ENCODE measurements at regions not wholly inside any gene's neighbourhood (a gene's known extent, or its start where the extent isn't known, plus 50 kb on each side); places are given as distances from the start of the nearest gene placed in this dataset.

GRCh38 chr15:39397883-39398282, 183.0 kb upstream of the THBS1 start:
- Mint-ChIP-seq H3K27me3 (ENCODE audit: unreplicated experiment) (no peaks in the 10 kb centered on the region), H3K27ac (ENCODE audit: unreplicated experiment) (no peak overlapping the region), H3K4me1 (ENCODE audit: unreplicated experiment) (peaks cover 9% of the 10 kb centered on the region), H3K9me3 (ENCODE audit: unreplicated experiment) (no peaks in the 10 kb centered on the region), H3K36me3 (ENCODE audit: unreplicated experiment) (no peaks in the 10 kb centered on the region), H3K4me3 (ENCODE audit: unreplicated experiment) (no peak overlapping the region)
- no peak for TF ChIP-seq CTCF (IDR thresholded peaks at IDR 0.05)
- DNase-seq (ENCODE audit: extremely low spot score, unreplicated experiment) = no peak

- Mint-ChIP-seq H3K4me1 (ENCODE audit: unreplicated experiment) (peaks cover 25% of the 10 kb centered on the region), H3K27me3 (ENCODE audit: unreplicated experiment) (no peaks in the 10 kb centered on the region), H3K27ac (ENCODE audit: unreplicated experiment) (no peak overlapping the region), H3K36me3 (ENCODE audit: unreplicated experiment) (no peaks in the 10 kb centered on the region), H3K9me3 (ENCODE audit: unreplicated experiment) (no peaks in the 10 kb centered on the region), H3K4me3 (ENCODE audit: unreplicated experiment) (no peak overlapping the region)
- TF ChIP-seq CTCF (IDR thresholded peaks at IDR 0.05) = no peak
- DNase-seq (ENCODE audit: extremely low spot score, unreplicated experiment) = no peak
Observed at GRCh38 chr15:39399600-39399999, 181.3 kb upstream of the THBS1 start.

- Mint-ChIP-seq H3K4me3 (ENCODE audit: unreplicated experiment) (no peak overlapping the region), H3K9me3 (ENCODE audit: unreplicated experiment) (no peaks in the 10 kb centered on the region), H3K36me3 (ENCODE audit: unreplicated experiment) (no peaks in the 10 kb centered on the region), H3K27ac (ENCODE audit: unreplicated experiment) (no peak overlapping the region), H3K4me1 (ENCODE audit: unreplicated experiment) (peaks cover 29% of the 10 kb centered on the region), H3K27me3 (ENCODE audit: unreplicated experiment) (no peaks in the 10 kb centered on the region)
- TF ChIP-seq CTCF (IDR thresholded peaks at IDR 0.05) = no peak
- DNase-seq (ENCODE audit: extremely low spot score, unreplicated experiment) = no peak
Observed at GRCh38 chr15:39400002-39400401, 180.9 kb upstream of the THBS1 start.

GRCh38 chr15:39400821-39401550, 179.9 kb upstream of the THBS1 start:
- Mint-ChIP-seq H3K36me3 (ENCODE audit: unreplicated experiment) (no peaks in the 10 kb centered on the region), H3K27ac (ENCODE audit: unreplicated experiment) (no peak overlapping the region), H3K9me3 (ENCODE audit: unreplicated experiment) (no peaks in the 10 kb centered on the region), H3K4me3 (ENCODE audit: unreplicated experiment) (no peak overlapping the region), H3K4me1 (ENCODE audit: unreplicated experiment) (peaks cover 34% of the 10 kb centered on the region), H3K27me3 (ENCODE audit: unreplicated experiment) (no peaks in the 10 kb centered on the region)
- no peak for DNase-seq (ENCODE audit: extremely low spot score, unreplicated experiment)
- TF ChIP-seq CTCF (IDR thresholded peaks at IDR 0.05) = no peak

GRCh38 chr15:39403640-39404117, 177.2 kb upstream of the THBS1 start:
- Mint-ChIP-seq H3K4me1 (ENCODE audit: unreplicated experiment) (peaks cover 39% of the 10 kb centered on the region), H3K36me3 (ENCODE audit: unreplicated experiment) (no peaks in the 10 kb centered on the region), H3K4me3 (ENCODE audit: unreplicated experiment) (no peak overlapping the region), H3K9me3 (ENCODE audit: unreplicated experiment) (no peaks in the 10 kb centered on the region), H3K27me3 (ENCODE audit: unreplicated experiment) (no peaks in the 10 kb centered on the region), H3K27ac (ENCODE audit: unreplicated experiment) (peak overlapping the region; percentile 29)
- TF ChIP-seq CTCF (IDR thresholded peaks at IDR 0.05) = no peak
- no peak for DNase-seq (ENCODE audit: extremely low spot score, unreplicated experiment)

Data from osteocyte (in vitro differentiated cells).